Mammary epithelial cell (primary cell): ENCODE measurements at regions not wholly inside any gene's neighbourhood (a gene's known extent, or its start where the extent isn't known, plus 50 kb on each side); places are given as distances from the start of the nearest gene placed in this dataset.

Source experiments
- CTCF ChIP-seq, 2 donors: IDR thresholded peaks in 1 of 2; conservative IDR thresholded peaks in 1 of 2; 2 replicates each; pipeline ENCODE4 v1.5.1; 2011 to 2012; ENCODE audit warnings: inconsistent platforms in 2 of 2, low read length in 2 of 2, mild to moderate bottlenecking in 2 of 2, control low read depth in 1 of 2, low read depth in 1 of 2; ENCODE audit not compliant: insufficient read depth in 1 of 2; ENCODE audit errors: extremely low read depth in 1 of 2
- EZH2 ChIP-seq: IDR thresholded peaks from 2 replicates; pipeline ENCODE4 v1.6.1; 2012; ENCODE audit warnings: low read length, inconsistent platforms, borderline replicate concordance

GRCh38 chr15:62845241-62846126 is 197.1 kb upstream of the TPM1 start:
- no peak for TF ChIP-seq CTCF (conservative IDR thresholded peaks at IDR 0.05 in 1 of 2, IDR thresholded peaks at IDR 0.05 in 1 of 2; ENCODE audit: extremely low read depth in 1 of 2, insufficient read depth in 1 of 2, low read depth in 1 of 2, low read length in 2 of 2)
- TF ChIP-seq EZH2 = no peak
